ENCODE measurements at regions not wholly inside any gene's neighbourhood (a gene's known extent, or its start where the extent isn't known, plus 50 kb on each side); places are given as distances from the start of the nearest gene placed in this dataset.
"Not testable (repeated sequence)": the region's sequence is repeated elsewhere in the genome, so short reads cannot be mapped to it uniquely, and the experiment has no call there.

GRCh38 chr13:21263909-21264308 is 87.5 kb downstream of the MRPL57 start:
- DNase-seq = not testable (repeated sequence)

GRCh38 chr13:21268485-21268884 is 92.0 kb downstream of the MRPL57 start:
- DNase-seq = not testable (repeated sequence)

GRCh38 chr13:21272439-21272838 is 96.0 kb downstream of the MRPL57 start:
- DNase-seq = not testable (repeated sequence)

GRCh38 chr13:21274457-21274856 is 98.0 kb downstream of the MRPL57 start:
- DNase-seq = not testable (repeated sequence)

- no peak for DNase-seq
These were observed 105.6 kb downstream of the MRPL57 start for GRCh38 chr13:21282065-21282464.

GRCh38 chr13:21287331-21287907 is 111.0 kb downstream of the MRPL57 start:
- DNase-seq = no peak

GRCh38 chr13:21289475-21289874 is 113.0 kb downstream of the MRPL57 start:
- no peak for DNase-seq

- not testable (repeated sequence) for DNase-seq
These were observed 114.1 kb downstream of the MRPL57 start for GRCh38 chr13:21290442-21291002.

GRCh38 chr13:21291840-21292239 is 115.4 kb downstream of the MRPL57 start:
- DNase-seq = no peak

GRCh38 chr13:21296991-21297390 is 120.5 kb downstream of the MRPL57 start:
- peak; percentile 72 for DNase-seq

- no peak for DNase-seq
These were observed 121.0 kb downstream of the MRPL57 start for GRCh38 chr13:21297447-21297846.

- peak; percentile 88 for DNase-seq
These were observed 121.7 kb downstream of the MRPL57 start for GRCh38 chr13:21297914-21298831.

GRCh38 chr13:21304256-21304655 is 127.8 kb downstream of the MRPL57 start:
- DNase-seq = no peak

GRCh38 chr13:21306300-21307073 is 130.0 kb downstream of the MRPL57 start:
- DNase-seq = not testable (repeated sequence)

- DNase-seq = not testable (repeated sequence)
These were observed 130.7 kb downstream of the MRPL57 start for GRCh38 chr13:21307158-21307557.

- DNase-seq = no peak
These were observed 132.4 kb downstream of the MRPL57 start for GRCh38 chr13:21308906-21309305.

- no peak for DNase-seq
These were observed 133.2 kb downstream of the MRPL57 start for GRCh38 chr13:21309542-21310172.

- no peak for DNase-seq
These were observed 133.8 kb downstream of the MRPL57 start for GRCh38 chr13:21310220-21310619.

- not testable (repeated sequence) for DNase-seq
These were observed 138.5 kb downstream of the MRPL57 start for GRCh38 chr13:21314976-21315375.

- DNase-seq = no peak
These were observed 139.9 kb downstream of the MRPL57 start for GRCh38 chr13:21316376-21316775.

- no peak for DNase-seq
These were observed 140.1 kb downstream of the ZDHHC20 start for GRCh38 chr13:21318891-21319532.
